ENCODE measurements at regions not wholly inside any gene's neighbourhood (a gene's known extent, or its start where the extent isn't known, plus 50 kb on each side); places are given as distances from the start of the nearest gene placed in this dataset.
A peak's percentile ranks its signal among the peaks of the same experiment; 100 is the strongest.

DNA sequence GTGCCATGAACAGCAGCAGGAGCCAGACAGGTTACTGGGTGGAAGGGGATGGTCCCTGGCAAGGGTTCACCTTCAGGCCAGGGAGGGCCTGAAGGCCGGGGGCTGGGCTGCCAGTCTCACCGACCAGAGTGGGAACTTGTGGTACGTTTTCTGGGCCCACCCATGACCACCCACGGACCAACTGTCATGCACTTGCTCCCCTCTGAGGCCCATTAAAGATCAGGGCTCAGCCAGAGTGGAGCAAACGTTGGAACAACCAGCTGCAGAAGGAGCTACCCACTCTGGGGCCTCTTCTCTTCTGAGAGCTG is 436.7 kb upstream of the PRMT6 start:
- Histone ChIP-seq H3K4me3 (no peak overlapping the region), H3K27ac (no peak overlapping the region)

DNA sequence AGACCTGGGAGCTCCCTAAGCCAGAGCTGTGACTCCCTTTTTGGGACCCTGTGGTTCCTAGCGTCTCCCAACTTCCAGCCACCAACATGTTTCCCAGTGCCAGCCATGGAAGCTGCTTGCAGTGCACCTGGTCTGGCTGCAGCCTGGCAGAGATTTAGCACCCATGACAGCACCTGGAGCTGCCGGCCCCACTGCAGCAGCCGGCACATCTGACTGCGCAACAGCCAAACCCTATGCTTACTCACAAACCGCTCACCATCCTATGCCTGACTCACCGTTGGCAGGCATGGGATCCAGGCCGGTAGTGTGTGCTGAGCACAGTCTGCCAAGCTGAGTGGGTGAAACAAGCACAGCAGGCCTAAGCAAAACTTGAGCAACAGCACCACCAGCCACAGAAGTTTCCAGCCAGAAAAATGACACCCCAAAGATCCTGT is 435.9 kb upstream of the PRMT6 start:
- H3K4me3 ChIP-seq, result no peak overlapping the region
- no peak overlapping the region for H3K27ac ChIP-seq

DNA sequence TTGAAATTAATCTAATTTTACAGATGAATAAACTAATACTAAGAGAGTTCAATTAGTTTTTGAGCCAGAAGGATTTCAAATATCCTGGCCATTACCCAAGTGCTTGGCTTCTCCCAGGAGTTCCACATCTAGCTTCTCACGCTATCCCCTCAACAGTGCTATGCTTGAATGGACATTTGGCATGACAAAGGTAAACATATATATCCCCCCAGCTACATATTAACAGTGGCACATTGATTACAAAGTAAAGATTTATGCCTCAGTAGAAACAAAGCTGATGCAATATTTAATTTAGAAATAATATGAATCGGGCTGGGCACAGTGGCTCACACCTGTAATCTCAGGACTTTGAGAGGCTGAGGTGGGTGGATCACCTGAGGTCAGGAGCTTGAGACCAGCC is 434.6 kb upstream of the PRMT6 start:
- Histone ChIP-seq H3K4me3 (no peak overlapping the region), H3K27ac (no peak overlapping the region)

DNA sequence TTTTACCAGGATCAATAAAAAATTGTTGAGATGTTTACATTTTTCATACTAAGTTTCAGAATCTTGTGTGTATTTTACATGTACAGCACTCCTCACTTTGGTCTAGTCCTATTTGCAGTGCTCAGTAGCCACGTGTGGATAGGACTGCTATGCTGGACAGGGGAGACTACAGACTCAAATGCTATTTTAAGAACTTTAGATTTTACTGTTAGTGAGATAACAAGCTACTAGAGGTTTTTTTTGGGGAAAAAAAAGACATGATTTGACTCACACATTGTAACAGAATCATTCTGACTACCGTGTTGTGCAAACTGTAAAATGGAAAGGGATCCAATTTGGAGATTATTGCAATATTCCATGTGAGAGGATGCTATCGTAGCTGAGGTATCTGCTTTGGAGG is 418.9 kb upstream of the PRMT6 start:
- H3K4me3 ChIP-seq, result no peak overlapping the region
- no peak overlapping the region for H3K27ac ChIP-seq

DNA sequence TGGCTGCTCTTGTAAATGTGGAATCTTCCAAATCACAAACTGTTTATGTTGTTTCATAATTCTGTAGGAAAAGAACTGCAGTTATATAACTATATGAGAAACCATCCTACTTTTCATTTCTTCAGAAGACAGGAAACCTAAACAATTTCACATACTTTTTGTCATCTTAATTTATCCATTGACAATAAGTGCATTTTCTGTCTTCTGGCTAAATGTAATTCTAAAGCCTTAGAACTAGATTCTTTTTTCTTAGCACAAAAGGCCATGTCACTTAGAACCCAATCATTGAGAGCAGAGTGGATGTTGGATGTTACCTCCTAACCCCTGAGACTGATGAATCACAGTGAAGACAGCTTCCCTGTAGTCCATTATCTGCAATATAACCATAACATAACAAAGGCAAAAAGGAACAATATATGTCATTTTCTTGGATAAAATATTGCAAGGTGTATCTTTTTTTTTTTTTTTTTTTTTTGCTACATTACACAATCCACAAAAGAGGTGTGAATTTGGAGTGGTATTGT is 410.2 kb upstream of the PRMT6 start:
- H3K27ac ChIP-seq, result no peak overlapping the region
- H3K4me3 ChIP-seq, result no peak overlapping the region

DNA sequence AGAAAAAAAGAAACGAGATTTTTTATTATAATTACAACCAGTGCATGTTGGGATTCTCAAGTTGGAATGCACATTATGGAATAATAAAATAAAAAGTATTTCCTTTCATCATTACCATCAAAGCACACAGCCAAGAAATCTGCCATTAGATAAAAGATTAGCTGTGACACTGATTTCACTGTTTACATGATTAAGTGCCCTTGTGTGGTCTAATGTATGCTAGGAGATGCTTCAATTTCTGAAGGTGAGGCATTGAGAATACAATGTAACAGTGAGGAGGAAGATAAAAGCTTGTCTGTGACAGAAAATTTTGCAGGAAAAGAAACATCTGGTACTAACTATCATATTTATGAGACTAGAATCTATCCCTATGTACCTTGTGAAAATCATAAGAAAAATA is 409.7 kb upstream of the PRMT6 start:
- H3K27ac ChIP-seq, result no peak overlapping the region

DNA sequence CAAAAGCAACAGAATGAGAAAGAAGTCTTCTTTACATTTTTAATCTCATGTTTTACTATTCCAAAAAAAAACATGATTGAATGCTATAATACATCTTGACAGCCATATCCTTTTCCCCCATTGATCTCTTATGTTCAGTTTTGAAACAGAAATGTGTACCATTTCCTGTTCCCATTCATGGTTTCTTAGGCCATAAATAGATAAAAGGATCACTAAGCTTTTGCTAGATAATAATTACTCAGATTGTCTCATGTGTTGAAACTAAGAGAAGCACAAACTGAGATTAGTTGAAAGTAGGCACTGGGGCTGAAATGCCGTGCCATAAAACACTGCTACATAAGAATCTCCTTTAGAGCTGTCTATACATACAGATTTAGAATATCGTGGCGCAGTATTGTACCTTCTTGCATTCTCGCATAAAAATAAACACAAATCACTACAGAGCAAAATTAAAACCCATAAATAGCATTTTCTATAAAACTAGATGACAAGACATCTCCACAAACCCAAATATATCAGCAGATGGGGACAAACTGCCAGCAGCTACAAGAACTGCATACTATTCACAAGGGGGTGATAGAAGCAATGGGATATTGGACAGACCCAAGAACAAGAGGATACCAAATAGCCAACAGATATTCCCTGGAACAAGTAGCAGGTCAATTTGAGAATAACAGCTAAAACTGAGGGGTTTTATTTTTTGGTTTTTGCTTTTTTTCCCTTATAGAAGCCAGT is 405.3 kb upstream of the PRMT6 start:
- no peak overlapping the region for H3K4me3 ChIP-seq
- H3K27ac ChIP-seq, result no peak overlapping the region

More for the DNA sequence above, 409.7 kb upstream of the PRMT6 start:
- H3K4me3 ChIP-seq, result no peak overlapping the region

DNA sequence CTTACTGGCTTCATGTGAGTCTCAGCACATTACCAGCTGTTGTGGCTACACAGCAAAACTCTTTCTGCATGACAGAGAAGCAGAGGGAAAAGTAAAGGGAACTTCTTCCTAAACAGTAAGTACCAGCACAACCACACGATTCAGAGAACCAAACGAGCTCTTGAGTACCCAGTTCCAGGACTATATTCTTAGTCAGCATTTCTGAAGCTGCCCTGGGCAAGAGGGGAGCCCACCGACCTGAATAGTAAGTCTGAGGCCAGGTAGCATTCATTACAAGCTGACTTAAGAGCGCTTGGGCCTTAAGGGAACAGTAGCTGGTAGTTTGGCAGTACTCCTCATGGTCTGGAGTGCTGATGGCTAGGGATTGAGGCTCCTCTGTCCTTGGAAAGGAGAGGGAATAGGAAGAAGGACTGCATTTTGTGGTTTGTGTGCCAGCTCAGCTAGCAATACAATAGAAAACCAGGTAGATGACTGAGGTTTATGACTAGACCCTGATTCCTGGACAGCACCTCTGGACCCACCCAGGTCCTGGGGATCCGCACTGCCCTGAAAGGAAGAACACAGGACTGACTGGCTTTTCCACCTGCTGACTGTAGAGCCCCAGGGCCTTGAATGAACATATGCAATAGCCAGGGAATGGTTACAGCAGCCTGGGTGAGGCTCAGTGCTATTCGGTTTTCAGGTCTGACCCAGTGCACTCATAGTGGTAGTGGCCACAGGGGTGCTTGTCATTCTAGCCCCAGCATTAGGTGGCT is 396.8 kb upstream of the PRMT6 start:
- no peak overlapping the region for H3K4me3 ChIP-seq
- H3K27ac ChIP-seq, result no peak overlapping the region

DNA sequence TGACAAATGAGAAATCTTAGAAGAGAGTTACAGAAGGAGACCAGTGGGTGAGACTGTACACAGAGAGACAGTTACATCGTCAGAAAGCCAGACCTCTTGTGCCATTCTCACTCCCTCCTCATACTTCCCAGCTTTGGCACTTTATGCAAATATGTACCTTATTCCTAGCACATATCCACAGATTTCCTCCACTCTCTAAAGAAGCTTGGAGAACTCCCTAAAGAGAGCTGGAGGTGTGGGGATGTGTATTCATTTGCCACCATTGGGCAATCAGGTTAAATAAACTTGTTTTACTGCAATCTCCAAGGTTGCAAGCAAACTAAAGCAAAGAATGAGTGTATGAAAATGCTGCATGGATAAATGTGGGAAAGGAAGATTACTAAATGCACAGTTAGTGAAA is 380.9 kb upstream of the PRMT6 start:
- Histone ChIP-seq H3K4me3 (no peak overlapping the region), H3K27ac (no peak overlapping the region)

DNA sequence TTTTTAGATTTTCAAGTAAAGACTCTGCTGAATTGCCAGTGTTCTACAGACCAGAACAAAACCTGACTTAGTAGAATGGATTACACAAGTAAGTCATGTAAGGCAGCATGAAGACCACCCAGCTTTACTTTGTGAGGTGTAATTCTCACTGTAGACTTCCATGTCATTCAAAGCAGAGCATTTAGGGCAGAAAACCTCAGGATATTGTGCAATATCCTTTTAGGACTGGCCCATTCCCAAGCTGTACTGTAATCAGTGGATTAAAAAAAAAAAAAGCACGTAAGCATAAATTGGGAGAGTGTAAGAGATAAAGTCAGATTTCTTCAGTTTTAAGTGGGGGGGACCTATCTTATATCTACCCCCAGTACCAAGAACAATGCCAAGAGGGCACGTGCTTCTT is 380.5 kb upstream of the PRMT6 start:
- H3K27ac ChIP-seq, result no peak overlapping the region
- H3K4me3 ChIP-seq, result no peak overlapping the region

DNA sequence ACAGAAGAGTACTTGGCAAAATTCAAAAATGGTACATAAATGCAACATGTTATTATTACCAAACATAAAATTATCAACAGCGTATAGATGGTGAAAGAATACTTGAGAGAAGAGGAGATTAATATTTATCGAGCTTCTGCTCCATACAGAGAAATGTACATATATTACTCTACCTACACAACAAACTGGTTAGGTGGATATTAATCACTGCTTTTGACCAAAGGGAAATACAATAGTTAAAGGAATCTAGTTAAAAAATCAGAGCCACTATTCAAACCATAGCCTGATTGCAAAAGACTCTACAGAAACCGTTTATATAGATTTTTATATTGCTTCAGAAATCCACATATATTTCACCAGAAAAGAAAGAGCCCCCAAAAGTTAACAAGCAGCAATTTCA is 379.3 kb upstream of the PRMT6 start:
- Histone ChIP-seq H3K27ac (no peak overlapping the region), H3K4me3 (no peak overlapping the region)

DNA sequence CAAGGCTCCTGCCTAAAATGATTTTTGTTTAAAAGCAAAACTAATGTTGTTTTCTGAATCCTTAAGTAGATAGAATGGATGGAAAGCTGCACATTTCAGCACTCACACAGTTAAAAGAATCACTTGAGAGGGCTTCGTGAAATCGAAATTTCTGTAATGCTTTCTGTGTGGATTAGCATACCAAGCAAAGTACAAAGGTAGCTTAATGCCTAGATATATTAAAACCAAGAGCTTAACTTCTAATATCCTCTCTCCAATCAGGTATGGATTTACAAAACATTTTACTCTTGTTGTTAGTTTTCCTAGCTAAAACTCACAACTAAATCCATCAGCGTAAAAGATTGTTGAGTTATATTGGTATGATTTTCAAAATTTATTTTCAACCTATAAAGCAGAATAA is 378.8 kb upstream of the PRMT6 start:
- H3K4me3 ChIP-seq, result no peak overlapping the region
- H3K27ac ChIP-seq, result no peak overlapping the region

DNA sequence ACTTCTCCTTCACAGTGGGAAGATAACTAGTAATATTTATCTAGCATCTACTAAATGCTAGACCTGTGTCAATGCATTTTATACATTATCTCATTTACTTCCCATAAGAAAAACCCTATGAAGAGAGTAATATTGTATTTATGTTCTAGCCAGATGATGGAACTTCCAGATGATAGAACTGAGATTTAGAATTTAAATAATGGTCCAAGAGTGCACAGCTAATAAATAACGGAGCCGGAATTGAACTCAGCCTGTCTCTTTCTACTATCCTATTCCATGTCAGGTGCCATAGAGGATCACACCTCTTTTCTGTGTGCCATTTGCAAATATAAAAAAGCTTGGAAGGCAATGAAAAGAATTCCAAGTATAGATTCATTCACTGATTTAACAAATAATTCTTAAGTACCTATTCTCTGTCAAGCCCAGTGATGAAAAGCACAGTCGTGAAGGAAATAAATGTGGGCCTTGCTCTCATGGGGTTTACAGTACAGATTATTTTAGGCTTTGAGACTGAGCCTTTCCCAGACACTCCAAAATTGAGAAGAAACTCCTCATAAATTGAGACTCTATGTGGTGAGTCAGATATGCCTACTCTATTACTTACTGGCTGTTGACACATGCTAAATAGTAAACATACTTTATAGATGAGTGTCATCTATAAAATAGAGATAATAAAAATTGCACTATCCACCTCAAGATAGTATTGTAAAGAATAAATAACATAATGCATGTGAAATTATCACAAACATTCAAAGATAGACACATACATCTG is 378.0 kb upstream of the PRMT6 start:
- Histone ChIP-seq H3K27ac (no peak overlapping the region), H3K4me3 (no peak overlapping the region)

DNA sequence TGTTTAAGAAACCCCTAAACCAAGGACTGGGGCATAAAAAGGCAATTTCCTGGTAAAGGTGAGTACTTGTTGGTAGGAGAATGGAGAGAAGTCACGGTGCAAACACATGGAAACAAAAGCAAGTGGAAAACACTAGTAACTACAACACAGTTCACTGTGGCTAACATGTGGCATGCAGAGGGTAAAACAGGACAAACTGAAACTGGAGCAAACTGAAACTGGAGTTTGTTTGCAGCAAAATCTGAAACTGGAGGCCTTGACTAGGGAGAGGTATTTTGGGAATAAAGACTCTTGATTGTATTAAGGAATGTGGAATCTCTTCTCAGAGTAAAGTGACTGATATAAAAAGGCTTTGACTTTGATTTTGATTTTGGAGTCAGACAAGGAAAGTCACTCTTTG is 376.3 kb upstream of the PRMT6 start:
- Histone ChIP-seq H3K27ac (no peak overlapping the region), H3K4me3 (no peak overlapping the region)

DNA sequence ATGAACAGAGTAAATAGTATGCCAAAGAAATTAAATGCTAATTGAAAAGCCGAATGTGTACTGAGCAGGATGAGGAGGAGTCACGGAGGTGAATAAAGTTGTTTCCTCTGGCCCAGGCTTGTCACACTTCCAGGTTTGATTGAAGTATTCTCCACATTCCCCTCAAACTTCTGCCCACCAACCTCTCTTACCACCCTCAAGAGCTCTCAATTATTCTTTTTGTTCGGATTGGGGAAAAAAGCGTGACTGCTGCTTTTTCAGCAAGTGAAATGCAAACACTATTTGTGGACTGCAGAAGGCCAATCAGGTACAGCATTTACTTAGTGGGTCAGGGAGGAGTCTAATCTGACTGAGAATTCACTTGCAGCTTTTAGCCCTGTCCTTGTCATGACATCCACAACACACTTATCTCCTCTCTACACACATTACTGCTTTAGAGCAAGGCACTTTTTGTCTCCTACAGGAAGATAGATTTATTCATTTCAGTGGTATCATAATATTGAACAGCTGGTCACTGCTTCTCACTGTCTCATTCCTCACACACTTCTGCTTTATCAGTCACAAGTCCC is 375.6 kb upstream of the PRMT6 start:
- Histone ChIP-seq H3K27ac (no peak overlapping the region), H3K4me3 (no peak overlapping the region)

DNA sequence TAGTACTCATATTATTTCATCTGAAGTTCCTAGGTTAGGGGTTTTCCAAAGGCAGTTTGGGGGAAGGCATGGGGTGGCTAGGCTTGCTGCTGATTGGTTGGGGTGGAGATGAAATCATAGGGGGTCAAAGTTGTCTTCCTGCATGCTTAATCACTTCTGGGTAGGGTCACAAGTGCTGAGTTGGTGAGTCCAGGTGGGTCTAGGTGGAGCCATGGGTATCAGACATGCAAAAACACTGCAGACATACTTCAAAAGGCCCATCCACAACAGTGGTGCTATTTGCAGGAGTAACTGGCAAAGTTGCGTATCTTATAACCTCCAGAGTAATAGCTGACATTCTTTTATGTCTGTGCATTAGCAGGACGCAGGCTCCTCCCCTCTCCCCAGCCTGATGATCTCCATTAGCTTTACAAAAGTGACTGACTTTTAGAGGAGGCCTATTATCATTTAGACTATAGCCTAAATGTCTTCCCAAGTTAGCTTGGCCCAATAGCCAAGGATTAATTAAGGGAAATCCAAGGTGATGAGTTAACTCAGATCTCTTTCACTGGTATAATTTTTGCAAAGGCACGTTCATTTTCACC is 374.4 kb upstream of the PRMT6 start:
- Histone ChIP-seq H3K4me3 (no peak overlapping the region), H3K27ac (no peak overlapping the region)

DNA sequence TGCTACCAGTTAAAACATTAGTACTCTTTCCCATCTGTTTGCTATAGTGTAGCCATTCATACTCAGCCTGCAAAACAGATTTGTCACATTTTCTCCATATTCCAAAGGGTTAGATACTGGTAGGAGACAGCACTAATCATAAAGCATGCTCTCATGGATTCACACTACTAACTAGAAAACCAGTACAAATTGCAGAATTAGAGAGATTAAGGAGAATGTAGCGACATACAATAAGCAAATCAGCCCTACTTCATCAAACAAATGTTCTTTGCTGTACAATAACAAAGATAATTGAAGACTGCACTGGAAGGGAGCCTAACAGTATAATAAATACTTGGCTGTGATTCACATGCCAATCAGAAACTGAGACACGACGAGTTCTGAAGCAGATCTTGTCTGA is 368.0 kb upstream of the PRMT6 start:
- H3K4me3 ChIP-seq, result no peak overlapping the region
- H3K27ac ChIP-seq, result no peak overlapping the region

DNA sequence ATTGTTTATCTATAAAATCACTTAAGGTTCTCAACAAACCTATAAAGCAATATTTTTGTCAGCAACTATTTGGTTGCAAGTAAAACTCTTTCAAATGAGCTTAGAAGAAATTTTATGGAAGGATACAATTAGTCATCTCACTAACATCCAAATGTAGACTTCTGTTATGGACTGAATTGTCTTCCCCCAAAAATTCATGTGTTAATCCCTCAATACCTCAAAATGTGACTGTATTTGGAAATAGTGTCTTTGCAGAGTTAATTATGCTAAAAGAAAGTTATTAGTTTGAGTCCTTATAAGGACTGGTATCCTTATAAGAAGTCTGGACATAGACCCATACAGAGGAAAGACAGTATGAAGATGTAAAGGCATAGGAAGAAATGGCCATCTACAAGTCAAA is 357.8 kb upstream of the PRMT6 start:
- no peak overlapping the region for H3K27ac ChIP-seq
- H3K4me3 ChIP-seq, result no peak overlapping the region

DNA sequence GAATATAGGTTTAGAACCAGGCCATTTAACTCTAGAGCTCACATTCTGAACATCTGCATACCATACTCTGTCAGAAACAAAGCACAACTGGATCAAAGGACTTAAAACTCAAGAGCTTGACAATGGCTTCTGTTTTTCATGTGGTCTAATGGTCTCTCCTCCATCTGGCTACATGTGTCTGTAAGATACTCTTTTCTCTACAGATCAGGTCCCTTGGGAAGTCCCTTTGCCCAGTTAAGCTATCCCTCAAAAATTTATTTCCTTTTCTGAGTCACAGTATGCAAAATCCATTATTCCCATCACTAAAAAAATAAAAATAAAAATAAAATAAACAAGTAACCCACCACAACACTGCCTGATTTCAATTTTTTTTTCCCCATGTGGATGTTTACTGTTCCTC is 357.0 kb upstream of the PRMT6 start:
- Histone ChIP-seq H3K4me3 (no peak overlapping the region), H3K27ac (peak overlapping the region in 1 of 21 experiments; percentile 12)

DNA sequence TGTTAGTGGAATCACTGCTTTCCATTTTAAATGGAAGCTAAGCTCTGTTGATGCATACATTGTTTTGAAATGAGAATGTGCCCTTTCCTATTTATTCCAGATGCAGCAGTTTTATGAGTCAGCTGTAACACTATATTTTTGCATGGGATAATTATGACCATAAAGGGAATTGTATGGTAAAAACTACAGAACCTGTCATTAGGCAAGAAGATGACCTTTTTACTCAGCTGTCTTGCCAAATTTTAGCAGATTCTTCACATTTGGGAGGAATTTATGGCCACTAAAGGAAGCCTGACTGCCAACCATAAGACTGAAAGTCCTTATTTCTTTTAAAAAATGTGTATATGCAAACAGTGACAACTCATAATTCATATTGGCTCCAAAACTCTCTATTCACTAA is 356.3 kb upstream of the PRMT6 start:
- H3K27ac ChIP-seq, result no peak overlapping the region

More for the DNA sequence above, 356.3 kb upstream of the PRMT6 start:
- no peak overlapping the region for H3K4me3 ChIP-seq

All from skin epidermis (tissue), 12 donors.